ENCODE measurements at regions not wholly inside any gene's neighbourhood (a gene's known extent, or its start where the extent isn't known, plus 50 kb on each side); places are given as distances from the start of the nearest gene placed in this dataset.

- no peak for TF ChIP-seq SRF (IDR thresholded peaks at IDR 0.05; ENCODE audit: low read depth, low read length)
- no peak for TF ChIP-seq MAFK (IDR thresholded peaks at IDR 0.05; ENCODE audit: low read depth, low read length)
- no peak for TF ChIP-seq YY1 (IDR thresholded peaks at IDR 0.05; ENCODE audit: low read depth, low read length)
- no peak for TF ChIP-seq POLR2AphosphoS5 (IDR thresholded peaks at IDR 0.05; ENCODE audit: low read depth, low read length)
- TF ChIP-seq CEBPB (IDR thresholded peaks at IDR 0.05; ENCODE audit: low read depth, low read length) = no peak
- no peak for TF ChIP-seq SP2 (IDR thresholded peaks at IDR 0.05; ENCODE audit: low read length)
- TF ChIP-seq NANOG (IDR thresholded peaks at IDR 0.05; ENCODE audit: insufficient read depth, low read depth, low read length, poor library complexity, severe bottlenecking) = no peak
- no peak for TF ChIP-seq EP300 (IDR thresholded peaks at IDR 0.05; ENCODE audit: borderline replicate concordance in 1 of 2, low read depth in 2 of 2, low read length in 2 of 2)
- TF ChIP-seq SIX5 (IDR thresholded peaks at IDR 0.05; ENCODE audit: low read depth, low read length) = no peak
- no peak for TF ChIP-seq EGR1 (IDR thresholded peaks at IDR 0.05; ENCODE audit: borderline replicate concordance, low read depth, low read length)
- no peak for TF ChIP-seq TCF12 (IDR thresholded peaks at IDR 0.05; ENCODE audit: low read depth, low read length)
- no peak for TF ChIP-seq CTCF (IDR thresholded peaks at IDR 0.05; ENCODE audit: control extremely low read depth in 1 of 3, insufficient read depth in 1 of 3, low read depth in 1 of 3, low read length in 3 of 3)
- no peak for TF ChIP-seq CREB1 (IDR thresholded peaks at IDR 0.05)
Measured at GRCh38 chr11:104404231-104405175, 240.6 kb upstream of the PDGFD start (continued).

Data from H1 (cell line).